ENCODE measurements at regions not wholly inside any gene's neighbourhood (a gene's known extent, or its start where the extent isn't known, plus 50 kb on each side); places are given as distances from the start of the nearest gene placed in this dataset.

DNA sequence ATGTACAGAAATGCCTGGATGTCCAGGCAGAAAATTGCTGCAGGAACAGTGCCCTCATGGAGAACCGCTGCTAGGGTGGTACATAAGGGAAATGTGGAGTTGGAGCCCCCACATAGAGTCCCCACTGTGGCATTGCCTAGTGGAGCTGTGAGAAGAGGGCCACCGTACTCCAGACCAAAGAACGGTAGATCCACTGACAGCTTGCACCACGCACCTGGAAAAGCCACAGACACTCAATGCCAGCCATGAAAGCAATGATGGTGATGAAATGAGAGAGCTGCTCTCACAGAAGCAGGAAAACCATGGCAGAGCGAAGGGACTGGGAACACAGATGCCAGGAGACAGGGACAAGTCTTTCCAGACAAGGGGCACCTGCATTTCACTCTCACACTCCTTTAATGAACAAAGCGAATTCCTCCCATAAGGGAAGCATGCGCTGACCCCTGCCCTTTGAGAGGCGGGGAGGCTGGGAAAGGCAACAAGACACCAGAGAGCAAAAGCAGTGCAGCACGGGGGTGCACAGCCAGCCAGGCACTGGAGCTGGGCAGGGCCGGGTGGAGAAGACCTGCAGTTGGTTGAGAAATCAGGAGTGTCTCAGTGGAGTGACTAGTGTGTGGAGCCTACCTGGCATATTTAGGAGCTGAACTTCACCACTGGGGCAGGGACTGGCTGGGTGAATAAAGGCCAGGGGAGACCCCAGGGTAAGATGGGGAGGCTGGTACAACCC, 1025.2 kb downstream of the TBC1D22A start:
- no peak overlapping the region for H3K4ac ChIP-seq (ENCODE audit: low read depth, low read length)
- no peaks in the 10 kb centered on the region for H3K4me1 ChIP-seq (ENCODE audit: control insufficient read depth, insufficient read depth, low read length)
- H2BK5ac ChIP-seq (ENCODE audit: low read depth, low read length, poor library complexity, severe bottlenecking), result no peak overlapping the region
- DNase-seq (no peak), ATAC-seq (ENCODE audit: low read depth) (no peak)
- H2AFZ ChIP-seq (replicated peaks; ENCODE audit: low read length, poor library complexity), result no peak overlapping the region
- no peaks in the 10 kb centered on the region for H3K9me1 ChIP-seq (ENCODE audit: insufficient read depth, low read length)
- H3K14ac ChIP-seq (replicated peaks; ENCODE audit: low read depth, low read length), result no peak overlapping the region
- peaks cover 35% of the 10 kb centered on the region for H3K9me3 ChIP-seq (ENCODE audit: control insufficient read depth, insufficient read depth, low read length)
- H3K4me3 ChIP-seq (ENCODE audit: insufficient read depth, low read depth, low read length), result no peak overlapping the region
- BruUV-seq (replicated peaks), result no TSS peak
- H2AK9ac ChIP-seq (replicated peaks; ENCODE audit: low read depth, low read length, poor library complexity), result no peak overlapping the region
- no peak for TF ChIP-seq SMC3 (IDR thresholded peaks at IDR 0.05; ENCODE audit: low read depth, low read length)
- no peak for TF ChIP-seq CHD1 (IDR thresholded peaks at IDR 0.05; ENCODE audit: low read depth, low read length)
- TF ChIP-seq, protein P1, sequence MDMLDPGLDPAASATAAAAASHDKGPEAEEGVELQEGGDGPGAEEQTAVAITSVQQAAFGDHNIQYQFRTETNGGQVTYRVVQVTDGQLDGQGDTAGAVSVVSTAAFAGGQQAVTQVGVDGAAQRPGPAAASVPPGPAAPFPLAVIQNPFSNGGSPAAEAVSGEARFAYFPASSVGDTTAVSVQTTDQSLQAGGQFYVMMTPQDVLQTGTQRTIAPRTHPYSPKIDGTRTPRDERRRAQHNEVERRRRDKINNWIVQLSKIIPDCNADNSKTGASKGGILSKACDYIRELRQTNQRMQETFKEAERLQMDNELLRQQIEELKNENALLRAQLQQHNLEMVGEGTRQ (IDR thresholded peaks at IDR 0.05; ENCODE audit: low read depth, low read length), result no peak
- TF ChIP-seq MAZ (IDR thresholded peaks at IDR 0.05; ENCODE audit: borderline replicate concordance, low read depth, low read length), result no peak
- in situ Hi-C loops (cut with MboI; ENCODE audit: low sequenced_read_pairs), result no loop called here
- H3K79me1 ChIP-seq (ENCODE audit: low read depth in 1 of 2, low read length in 2 of 2), result no peaks in the 10 kb centered on the region
- no peak overlapping the region for H3K4me2 ChIP-seq (ENCODE audit: low read depth, low read length)
- H3K56ac ChIP-seq (ENCODE audit: extremely low read depth, insufficient read depth, low read length), result no peak overlapping the region
- no peak overlapping the region for H2BK20ac ChIP-seq (ENCODE audit: low read depth, low read length)
- H4K20me1 ChIP-seq (ENCODE audit: insufficient read depth, low read length), result no peaks in the 10 kb centered on the region
- H3K18ac ChIP-seq (ENCODE audit: low read depth, low read length), result no peak overlapping the region
- POLR2A ChIA-PET (ENCODE audit: unreplicated experiment), result no interaction called here
- intact Hi-C loops (cut with micrococcal nuclease), result no loop called here
- no peak overlapping the region for H3K27ac ChIP-seq (ENCODE audit: insufficient read depth, low read length)
- no peak overlapping the region for H3K23ac ChIP-seq (ENCODE audit: low read depth, low read length)
- no CpG with 5 or more reads among the region's 10 CpGs for WGBS, 2 experiments (ENCODE audit: extremely low coverage in 2 of 2, insufficient read length in 1 of 2)
- no peak overlapping the region for H4K5ac ChIP-seq (ENCODE audit: low read depth, low read length)
- no peak overlapping the region for H2BK120ac ChIP-seq (ENCODE audit: low read depth, low read length)
- H3K36me3 ChIP-seq (ENCODE audit: control insufficient read depth, insufficient read depth, low read length), result no peaks in the 10 kb centered on the region
- no peak overlapping the region for H4K8ac ChIP-seq (ENCODE audit: low read depth in 2 of 2, low read length in 2 of 2)
- no peak overlapping the region for H2BK15ac ChIP-seq (ENCODE audit: low read depth, low read length)
- no peak overlapping the region for H2AK5ac ChIP-seq (ENCODE audit: low read depth, low read length)
- H4K91ac ChIP-seq (ENCODE audit: insufficient read depth, low read depth, low read length), result no peak overlapping the region
- CTCF ChIA-PET, result no interaction called here
- H3K27me3 ChIP-seq (ENCODE audit: control insufficient read depth, insufficient read depth, low read length), result no peaks in the 10 kb centered on the region
- no peak overlapping the region for H3K9ac ChIP-seq (ENCODE audit: low read depth, low read length)
- dilution Hi-C loops (cut with HindIII; ENCODE audit: low sequenced_read_pairs, unreplicated experiment), result no loop called here

Data from IMR-90 (cell line).